Lung (tissue), 11 donors: ENCODE measurements at regions not wholly inside any gene's neighbourhood (a gene's known extent, or its start where the extent isn't known, plus 50 kb on each side); places are given as distances from the start of the nearest gene placed in this dataset.
"Not testable (repeated sequence)": the region's sequence is repeated elsewhere in the genome, so short reads cannot be mapped to it uniquely, and the experiment has no call there.

Source experiments
- ATAC-seq: fragments of 200-7000 bp; cut with Tn5 transposase; one replicate; pipeline ENCODE4 v1.9.1; 2020; ENCODE audit warnings: moderate number of reproducible peaks; ENCODE audit not compliant: insufficient read depth, low FRiP score
- DNase-seq, 3 donors: peaks; one replicate each; pipeline ENCODE4 v3.0.0-alpha.2; 2013 to 2017
- H3K27ac ChIP-seq, 2 donors: one replicate each; pipeline ENCODE4 v1.5.1; 2013; ENCODE audit warnings: mild to moderate bottlenecking in 2 of 2, moderate library complexity in 2 of 2, control low read depth in 1 of 2, inconsistent platforms in 1 of 2, low read depth in 1 of 2, low read length in 1 of 2
- H3K27me3 ChIP-seq, 3 donors: one replicate each; pipeline ENCODE4 v1.5.1; 2013; ENCODE audit warnings: low read length in 2 of 3; ENCODE audit not compliant: control insufficient read depth in 3 of 3, insufficient read depth in 3 of 3
- H3K36me3 ChIP-seq, 4 donors: one replicate each; pipeline ENCODE4 v1.5.1; 2013; ENCODE audit warnings: low read length in 4 of 4, mild to moderate bottlenecking in 1 of 4, moderate library complexity in 1 of 4; ENCODE audit not compliant: control insufficient read depth in 4 of 4, insufficient read depth in 4 of 4
- H3K4me1 ChIP-seq, 5 donors: one replicate each; pipeline ENCODE4 v1.5.1; 2013; ENCODE audit warnings: low read length in 5 of 5, mild to moderate bottlenecking in 2 of 5, moderate library complexity in 1 of 5; ENCODE audit not compliant: control insufficient read depth in 5 of 5, insufficient read depth in 5 of 5
- H3K4me3 ChIP-seq: one replicate; pipeline ENCODE4 v1.5.1; 2013; ENCODE audit warnings: mild to moderate bottlenecking, control low read depth, moderate library complexity
- H3K9ac ChIP-seq, 2 donors: one replicate each; pipeline ENCODE4 v1.5.1; 2013; ENCODE audit warnings: low read length in 2 of 2, control low read depth in 1 of 2; ENCODE audit not compliant: insufficient read depth in 1 of 2
- H3K9me3 ChIP-seq, 4 donors: one replicate each; pipeline ENCODE4 v1.5.1; 2013; ENCODE audit warnings: low read length in 3 of 4, mild to moderate bottlenecking in 1 of 4, moderate library complexity in 1 of 4; ENCODE audit not compliant: control insufficient read depth in 4 of 4, insufficient read depth in 3 of 4
- WGBS, 2 donors: extraction: QIAGEN DNeasy Blood & Tissue Kit; methylation state at CpG; one replicate each; pipeline ENCODE4 v1.1.7; 2013; 5-methylcytosine and 5-hydroxymethylcytosine counted together
- TF ChIP-seq, protein P1 (sequence below): IDR thresholded peaks from 2 replicates; pipeline ENCODE4 v1.5.1; 2012; ENCODE audit warnings: mild to moderate bottlenecking; ENCODE audit errors: control extremely low read depth, extremely low read depth
- donor health status: control.
- donor health status: control.
- donor health status: Bipolar disorder and iron deficiency.
- donor health status: healthy.
- donor health status: DM: yes; HTN: yes; CAD: no.

DNA sequence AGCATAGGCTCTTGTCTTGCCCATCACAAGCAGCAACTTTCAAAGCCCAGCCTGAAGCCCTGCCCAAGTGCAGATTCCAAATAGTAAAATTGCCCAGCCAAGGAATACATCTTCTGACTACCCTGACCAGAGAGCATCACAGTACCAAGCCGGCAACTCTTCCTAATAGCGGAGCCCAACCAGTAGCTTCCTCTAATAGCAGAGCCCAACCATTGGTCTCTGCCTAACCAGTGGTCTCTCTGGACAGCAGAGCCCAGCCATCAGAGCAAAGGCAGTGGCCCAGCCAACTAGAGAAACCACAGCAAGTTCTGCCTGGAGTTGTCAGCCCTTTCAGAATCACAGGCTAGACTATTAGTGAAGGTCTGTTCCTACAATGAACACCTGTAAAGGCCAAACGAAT lies 285.6 kb downstream of the HGF start:
- no peaks in the 10 kb centered on the region for H3K9me3 ChIP-seq
- no peak overlapping the region for H3K27ac ChIP-seq
- H3K4me3 ChIP-seq, result no peak overlapping the region
- H3K4me1 ChIP-seq, result no peaks in the 10 kb centered on the region
- WGBS, 2 donors, result 45 to 50% methylated on average over 3 of the region's 3 CpGs
- no peak overlapping the region for H3K9ac ChIP-seq
- H3K27me3 ChIP-seq, result no peaks in the 10 kb centered on the region
- no peaks in the 10 kb centered on the region for H3K36me3 ChIP-seq
- DNase-seq (peak; percentile 62 to 82 (median 74)), ATAC-seq (peak; percentile 68)
- TF ChIP-seq, protein P1, sequence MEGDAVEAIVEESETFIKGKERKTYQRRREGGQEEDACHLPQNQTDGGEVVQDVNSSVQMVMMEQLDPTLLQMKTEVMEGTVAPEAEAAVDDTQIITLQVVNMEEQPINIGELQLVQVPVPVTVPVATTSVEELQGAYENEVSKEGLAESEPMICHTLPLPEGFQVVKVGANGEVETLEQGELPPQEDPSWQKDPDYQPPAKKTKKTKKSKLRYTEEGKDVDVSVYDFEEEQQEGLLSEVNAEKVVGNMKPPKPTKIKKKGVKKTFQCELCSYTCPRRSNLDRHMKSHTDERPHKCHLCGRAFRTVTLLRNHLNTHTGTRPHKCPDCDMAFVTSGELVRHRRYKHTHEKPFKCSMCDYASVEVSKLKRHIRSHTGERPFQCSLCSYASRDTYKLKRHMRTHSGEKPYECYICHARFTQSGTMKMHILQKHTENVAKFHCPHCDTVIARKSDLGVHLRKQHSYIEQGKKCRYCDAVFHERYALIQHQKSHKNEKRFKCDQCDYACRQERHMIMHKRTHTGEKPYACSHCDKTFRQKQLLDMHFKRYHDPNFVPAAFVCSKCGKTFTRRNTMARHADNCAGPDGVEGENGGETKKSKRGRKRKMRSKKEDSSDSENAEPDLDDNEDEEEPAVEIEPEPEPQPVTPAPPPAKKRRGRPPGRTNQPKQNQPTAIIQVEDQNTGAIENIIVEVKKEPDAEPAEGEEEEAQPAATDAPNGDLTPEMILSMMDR, result no peak

DNA sequence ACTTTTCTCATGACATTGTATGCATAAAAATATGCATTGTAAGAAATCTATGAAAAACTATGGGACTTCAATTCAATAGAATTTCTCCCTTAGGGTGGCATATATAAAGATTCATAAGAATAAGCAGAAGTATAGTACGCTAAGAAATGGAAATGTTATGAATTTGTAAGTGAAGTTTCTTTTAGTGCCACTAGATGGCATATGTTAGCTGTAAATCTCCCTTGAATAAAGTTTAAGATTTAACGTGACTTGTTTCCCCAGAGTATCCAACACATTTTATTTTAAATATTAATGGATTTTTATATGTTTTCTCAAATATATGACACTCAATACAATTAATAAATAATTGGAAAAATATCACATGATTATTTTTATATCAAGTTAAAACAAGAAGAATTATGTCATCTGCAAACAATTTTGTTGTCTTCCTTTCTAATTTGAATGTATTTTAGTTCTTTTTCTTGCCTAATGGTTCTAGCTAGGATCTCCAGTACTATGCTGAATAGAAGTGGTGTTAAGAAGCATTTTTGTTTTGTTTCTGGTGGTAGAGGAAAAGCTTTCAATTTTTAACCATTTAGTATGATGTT lies 287.2 kb downstream of the HGF start:
- Histone ChIP-seq H3K4me3 (no peak overlapping the region), H3K9me3 (no peaks in the 10 kb centered on the region), H3K27me3 (no peaks in the 10 kb centered on the region), H3K36me3 (no peaks in the 10 kb centered on the region), H3K9ac (no peak overlapping the region), H3K4me1 (no peaks in the 10 kb centered on the region), H3K27ac (no peak overlapping the region)
- DNase-seq (peak in 2 of 3 donors; percentile 54 to 66), ATAC-seq (no peak)
- TF ChIP-seq, protein P1, result peak; percentile 14
- 5% methylated on average over 2 of the region's 2 CpGs for WGBS, 2 donors

DNA sequence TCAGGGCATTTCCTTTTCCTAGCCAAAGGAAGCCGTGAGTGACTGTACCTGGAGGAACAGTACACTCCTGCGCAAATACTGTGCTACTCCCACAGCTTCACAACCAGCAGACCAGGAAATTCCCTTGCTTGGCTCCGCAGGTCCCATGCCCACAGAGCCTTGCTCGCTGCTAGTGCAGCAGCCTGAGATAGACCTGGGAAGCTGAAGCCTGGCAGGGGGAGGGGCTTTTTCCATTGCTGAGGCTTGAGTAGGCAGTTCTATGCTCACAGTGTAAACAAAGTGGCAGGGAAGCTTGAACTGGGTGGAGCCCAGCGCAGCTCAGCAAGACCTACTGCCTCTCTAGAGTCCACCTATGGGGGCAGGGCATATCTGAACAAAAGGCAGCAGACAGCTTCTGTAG lies 291.2 kb downstream of the HGF start:
- Histone ChIP-seq H3K27ac (no peak overlapping the region), H3K36me3 (no peaks in the 10 kb centered on the region), H3K9me3 (no peaks in the 10 kb centered on the region), H3K4me1 (no peaks in the 10 kb centered on the region), H3K4me3 (no peak overlapping the region), H3K27me3 (no peaks in the 10 kb centered on the region), H3K9ac (no peak overlapping the region)
- TF ChIP-seq, protein P1, result no peak
- peak in 1 of 3 donors; percentile 26 for DNase-seq
- 76 to 82% methylated on average over 5 of the region's 5 CpGs for WGBS, 2 donors
- peak; percentile 19 for ATAC-seq

DNA sequence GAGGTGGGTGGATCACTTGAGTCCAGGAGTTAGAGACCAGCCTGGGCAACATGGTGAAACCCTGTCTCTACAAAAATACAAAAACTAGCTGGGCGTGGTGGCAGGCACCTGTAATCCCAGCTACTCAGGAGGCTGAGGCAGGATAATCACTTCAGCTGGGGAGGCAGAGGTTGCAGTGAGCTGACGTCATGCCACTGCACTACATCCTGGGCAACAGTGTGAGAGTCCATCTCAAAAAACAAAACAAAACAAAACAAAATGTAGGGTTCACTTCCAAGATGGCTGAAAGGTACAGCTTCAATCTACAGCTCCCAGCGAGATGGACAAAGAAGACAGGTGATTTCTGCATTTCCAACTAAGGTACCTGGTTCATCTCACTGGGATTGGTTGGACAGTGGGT lies 291.6 kb downstream of the HGF start:
- not testable (repeated sequence) for H3K4me1 ChIP-seq, H3K36me3 ChIP-seq, ATAC-seq, DNase-seq, H3K27ac ChIP-seq, H3K9ac ChIP-seq, H3K9me3 ChIP-seq, H3K4me3 ChIP-seq, H3K27me3 ChIP-seq
- 57 to 90% methylated on average over 3 of the region's 3 CpGs for WGBS, 2 donors
